GM19025 (cell line): ENCODE measurements at regions not wholly inside any gene's neighbourhood (a gene's known extent, or its start where the extent isn't known, plus 50 kb on each side); places are given as distances from the start of the nearest gene placed in this dataset.

Source experiments
- ATAC-seq: cut with Tn5 transposase; IDR thresholded peaks from one replicate; pipeline ENCODE4 v1.9.1; 2021; ENCODE audit warnings: mild to moderate bottlenecking, low read depth, moderate library complexity; ENCODE audit not compliant: unreplicated experiment

GRCh38 chr3:8236264-8236663 lies 265.4 kb upstream of the LMCD1 start:
- ATAC-seq, result no peak

DNA sequence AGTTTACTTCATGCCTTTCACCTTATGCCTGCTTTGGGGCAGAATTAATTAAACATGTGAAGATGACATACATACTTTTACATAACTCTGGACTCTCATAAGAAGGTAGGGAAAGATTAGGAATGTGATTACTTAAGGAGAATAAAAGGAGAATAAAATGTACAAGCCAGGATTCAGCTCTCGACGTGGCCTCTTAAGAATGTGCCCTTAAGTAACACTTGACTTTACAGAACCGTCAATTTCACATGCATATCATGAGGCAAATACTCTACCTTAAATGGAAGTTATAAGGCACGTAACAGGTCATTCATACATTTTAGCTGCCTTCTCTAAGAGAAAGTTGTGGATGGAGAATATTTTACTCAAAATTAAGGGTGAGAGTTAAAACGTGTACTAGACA lies 263.7 kb upstream of the LMCD1 start:
- no peak for ATAC-seq

DNA sequence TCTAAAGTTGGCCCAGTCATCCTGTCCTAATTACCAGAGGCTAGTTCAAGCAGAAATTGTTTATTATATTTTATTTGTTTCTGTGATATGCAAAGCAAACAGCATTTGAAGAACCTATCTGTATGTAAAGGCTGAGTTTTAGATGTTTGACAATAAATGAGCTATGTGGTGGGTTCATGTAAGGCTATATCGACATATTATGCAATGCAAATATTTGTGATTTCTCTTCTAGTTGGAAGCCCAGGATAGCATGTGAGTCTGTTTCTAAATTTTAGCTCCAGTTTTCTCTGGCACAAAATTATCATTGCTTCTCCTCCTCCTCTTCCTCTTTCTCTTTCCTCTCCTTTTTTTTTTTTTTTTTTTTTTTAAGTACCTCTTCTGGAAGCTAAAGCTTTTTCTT lies 263.2 kb upstream of the LMCD1 start:
- no peak for ATAC-seq

GRCh38 chr3:8239095-8239494 lies 262.5 kb upstream of the LMCD1 start:
- ATAC-seq, result no peak

GRCh38 chr3:8239718-8240695 lies 261.6 kb upstream of the LMCD1 start:
- peak; percentile 91 for ATAC-seq

DNA sequence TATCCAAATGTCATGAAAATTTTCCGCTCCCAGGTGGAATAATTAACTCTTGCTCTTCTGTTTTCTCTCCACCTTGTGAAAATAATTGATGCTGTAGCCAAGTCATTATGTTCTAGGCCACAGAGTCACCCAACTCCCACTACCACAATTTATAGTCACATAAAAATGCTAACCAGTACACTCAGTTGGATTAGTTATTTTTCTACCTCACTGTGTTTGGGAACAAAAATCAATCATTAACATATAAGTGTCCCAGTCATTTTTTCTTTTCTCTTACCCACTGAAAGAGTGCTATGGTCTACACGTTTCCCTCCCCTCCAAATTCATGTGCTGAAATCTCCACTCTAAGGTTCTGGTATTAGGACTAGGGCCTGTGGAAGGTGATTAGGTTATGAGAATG lies 255.6 kb upstream of the LMCD1 start:
- ATAC-seq, result no peak

GRCh38 chr3:8253201-8253600 lies 248.4 kb upstream of the LMCD1 start:
- no peak for ATAC-seq

DNA sequence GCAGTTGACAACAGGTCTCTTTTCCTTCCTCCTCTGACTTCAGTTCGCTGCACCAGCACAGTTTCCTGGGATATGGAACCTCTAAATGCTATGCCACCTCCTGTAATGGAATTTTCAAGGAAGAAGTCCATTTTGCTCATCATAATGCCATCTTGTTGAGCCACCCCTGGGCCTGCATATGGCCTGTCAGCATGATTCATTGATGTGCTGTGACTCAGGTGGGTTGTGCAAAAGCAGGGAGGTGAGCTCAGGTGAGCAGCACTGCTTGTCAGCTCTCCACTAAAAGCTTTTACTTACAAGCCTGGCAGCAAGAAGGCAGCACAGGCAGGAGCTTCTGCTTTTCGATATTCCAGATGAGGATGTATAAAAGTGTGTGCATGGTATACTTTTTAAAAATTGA lies 247.1 kb upstream of the LMCD1 start:
- no peak for ATAC-seq

DNA sequence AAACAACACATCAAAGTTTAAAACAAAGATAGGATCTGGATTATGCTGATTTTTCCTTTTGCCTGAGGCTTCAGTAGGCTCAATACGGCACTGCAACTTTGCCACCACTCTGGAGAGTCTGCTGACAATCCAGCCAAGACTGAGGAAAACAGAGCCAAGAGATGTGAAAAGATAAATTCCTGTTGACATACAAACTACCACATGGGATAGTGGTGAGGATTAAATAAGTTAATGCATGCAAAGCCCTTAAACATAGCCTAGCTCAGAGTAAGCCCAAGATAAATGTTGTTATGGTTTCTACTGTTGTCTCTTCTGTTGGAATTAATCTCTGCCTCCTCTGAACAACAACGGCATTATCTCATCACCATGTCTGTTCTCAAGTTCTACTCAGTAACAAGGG lies 245.9 kb upstream of the LMCD1 start:
- no peak for ATAC-seq

GRCh38 chr3:8256441-8257071 lies 245.1 kb upstream of the LMCD1 start:
- ATAC-seq, result no peak

DNA sequence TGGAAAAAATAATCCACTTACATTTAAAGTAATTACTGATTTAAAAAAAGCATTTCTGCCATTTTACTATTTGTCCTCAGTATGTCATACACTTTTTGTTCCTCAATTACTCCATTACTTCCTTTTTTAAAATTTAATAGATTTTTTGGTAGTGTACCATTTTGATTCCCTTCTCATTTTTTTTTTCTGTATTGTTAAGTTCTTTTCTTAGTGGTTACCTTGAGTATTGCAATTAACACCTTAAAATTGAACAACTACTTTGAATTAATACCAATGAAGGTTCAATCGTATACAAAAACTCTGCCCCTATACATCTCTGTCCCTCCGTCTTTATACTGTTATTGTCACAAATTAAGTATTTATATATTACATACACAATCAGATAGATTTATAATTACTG lies 240.6 kb upstream of the LMCD1 start:
- ATAC-seq, result no peak

DNA sequence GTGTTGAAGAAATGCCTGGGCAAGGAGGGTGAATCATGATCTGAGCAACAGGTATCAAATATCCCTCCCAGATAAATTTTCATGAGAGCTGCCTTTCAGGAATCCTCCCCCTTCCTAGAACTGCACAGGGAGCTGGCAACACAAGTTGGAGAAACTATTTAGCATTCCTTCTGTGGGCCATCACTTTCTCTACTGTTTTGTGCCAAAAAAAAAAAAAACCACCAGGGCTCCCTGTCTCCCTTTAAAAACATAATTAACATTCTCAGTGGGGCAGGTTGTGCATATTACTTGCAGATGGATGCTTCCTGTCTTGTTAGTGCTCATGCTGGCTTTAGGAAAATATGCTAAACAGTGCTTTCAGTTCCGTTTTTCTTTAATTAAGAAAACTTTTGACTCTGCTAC lies 234.9 kb upstream of the LMCD1 start:
- no peak for ATAC-seq

DNA sequence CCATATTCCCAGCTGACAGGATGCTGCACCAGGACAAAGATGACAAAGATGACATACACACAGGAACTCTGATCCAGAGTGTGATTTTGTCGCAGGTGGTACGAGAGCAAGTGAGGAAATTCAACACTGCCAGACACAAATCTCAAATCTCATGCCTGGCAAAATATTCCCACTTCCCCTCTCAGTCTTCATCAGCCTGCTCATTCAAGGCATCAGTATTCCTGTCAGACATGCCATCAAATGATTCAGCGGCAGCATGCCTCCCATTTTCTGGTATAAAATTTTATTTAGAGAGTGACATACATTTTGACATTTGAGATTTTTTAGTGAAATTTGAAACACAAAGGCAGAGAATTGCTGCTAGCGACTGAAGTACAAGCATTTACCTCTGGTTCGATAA lies 228.1 kb upstream of the LMCD1 start:
- ATAC-seq, result no peak

GRCh38 chr3:8276056-8276455 lies 225.6 kb upstream of the LMCD1 start:
- no peak for ATAC-seq

GRCh38 chr3:8276506-8276905 lies 225.1 kb upstream of the LMCD1 start:
- ATAC-seq, result no peak

- no peak for ATAC-seq
These were observed 223.2 kb upstream of the LMCD1 start for GRCh38 chr3:8278448-8278847.

GRCh38 chr3:8279476-8279875 lies 222.1 kb upstream of the LMCD1 start:
- ATAC-seq, result no peak

DNA sequence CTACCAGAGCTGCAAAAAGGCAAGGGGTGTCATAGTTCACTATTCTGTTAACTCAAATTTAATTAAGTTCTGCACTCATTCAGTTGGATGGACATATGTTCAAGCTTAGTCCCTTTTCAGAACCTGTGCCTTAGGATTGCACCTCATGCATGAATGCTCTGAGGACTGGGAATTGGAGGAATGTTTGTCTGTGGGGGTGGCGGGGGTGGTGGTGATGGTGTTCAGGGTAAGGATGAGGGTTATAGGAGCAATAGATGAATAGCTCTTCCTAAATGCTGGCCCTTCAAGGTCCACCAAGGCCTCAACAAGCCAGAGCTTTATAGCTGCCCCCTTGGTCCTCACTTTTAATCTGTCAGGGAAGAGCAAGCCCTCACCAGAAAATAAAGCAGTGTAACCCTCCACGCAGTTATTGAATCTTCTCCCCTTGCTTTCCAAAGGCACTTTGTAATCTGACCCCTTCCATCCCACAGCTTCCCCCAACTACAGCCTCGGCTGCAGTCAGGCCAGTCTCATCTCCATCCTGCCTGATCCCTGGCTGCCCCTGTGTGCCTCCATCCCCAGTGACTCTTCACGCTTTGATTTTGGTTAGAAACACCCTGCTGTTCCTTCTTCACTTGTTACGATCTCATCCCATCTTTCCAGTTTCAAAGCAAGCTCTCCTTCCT lies 221.6 kb upstream of the LMCD1 start:
- no peak for ATAC-seq

GRCh38 chr3:8282541-8283165 lies 219.0 kb upstream of the LMCD1 start:
- no peak for ATAC-seq

DNA sequence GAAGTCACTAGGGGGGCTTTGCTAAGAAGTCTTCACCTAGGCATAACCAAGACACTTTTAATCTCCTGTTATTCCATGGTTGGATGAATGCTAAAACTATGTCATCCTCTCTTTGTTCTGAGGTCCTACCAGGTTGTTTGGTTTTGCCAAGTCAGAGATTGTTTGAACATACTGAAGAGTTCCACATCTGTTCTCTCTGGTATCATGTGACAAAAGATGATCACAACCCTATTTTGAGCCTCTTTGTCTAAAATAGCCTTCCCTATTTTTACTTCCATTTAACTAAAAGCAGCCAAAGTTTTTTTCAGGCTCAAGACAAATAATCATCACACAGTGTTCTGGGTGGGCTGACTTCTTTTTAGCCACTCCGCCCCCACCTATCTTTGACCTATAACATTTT lies 218.4 kb upstream of the LMCD1 start:
- ATAC-seq, result no peak

DNA sequence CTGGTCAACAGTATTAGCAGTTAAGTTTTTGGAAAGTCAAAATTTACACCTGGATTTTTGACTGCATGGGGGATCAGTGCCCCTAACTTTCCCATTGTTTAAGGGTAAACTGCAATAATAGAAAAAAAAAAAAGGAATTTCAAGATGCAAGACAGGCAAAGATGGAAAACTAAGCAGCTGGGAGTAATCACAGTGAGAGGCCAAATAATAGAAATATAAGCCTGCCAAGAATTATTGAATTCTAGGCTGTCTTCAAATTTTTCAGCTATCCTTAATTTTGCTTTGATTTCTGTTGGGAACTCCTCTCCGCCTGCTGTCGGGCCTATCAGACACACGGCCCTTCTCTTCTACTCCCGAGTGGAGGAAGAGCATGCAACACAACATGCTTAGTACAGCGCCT lies 215.5 kb upstream of the LMCD1 start:
- ATAC-seq, result no peak
